ENCODE measurements at regions not wholly inside any gene's neighbourhood (a gene's known extent, or its start where the extent isn't known, plus 50 kb on each side); places are given as distances from the start of the nearest gene placed in this dataset.

GRCh38 chr14:22412926-22413411, 176.1 kb downstream of the DAD1 start:
- DNase-seq, result no peak

- DNase-seq, result no peak
These were observed 177.5 kb downstream of the DAD1 start for GRCh38 chr14:22411398-22412055.

DNA sequence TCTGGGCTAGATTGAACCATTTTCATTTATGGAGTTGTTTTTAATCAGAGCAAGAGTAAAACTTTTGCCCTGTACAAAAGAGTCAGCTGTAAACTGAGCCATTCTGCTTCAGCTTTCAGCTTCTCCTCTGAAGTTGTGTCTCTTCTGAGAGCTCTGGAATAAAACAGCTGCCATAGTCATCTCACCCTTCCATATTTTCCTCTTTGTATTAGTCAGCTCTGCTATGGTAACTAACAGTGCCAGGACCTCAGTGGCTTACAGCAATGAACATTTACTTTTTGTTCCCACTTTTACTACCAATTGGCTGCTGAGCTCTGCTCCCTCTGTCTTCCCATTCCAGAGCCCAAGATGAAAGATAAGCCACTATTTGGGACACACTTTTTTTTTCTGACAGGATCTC, 178.5 kb downstream of the DAD1 start:
- no peak for DNase-seq

GRCh38 chr14:22409006-22409405, 180.0 kb downstream of the DAD1 start:
- DNase-seq, result no peak

- DNase-seq, result no peak
These were observed 180.5 kb downstream of the DAD1 start for GRCh38 chr14:22408547-22408946.

DNA sequence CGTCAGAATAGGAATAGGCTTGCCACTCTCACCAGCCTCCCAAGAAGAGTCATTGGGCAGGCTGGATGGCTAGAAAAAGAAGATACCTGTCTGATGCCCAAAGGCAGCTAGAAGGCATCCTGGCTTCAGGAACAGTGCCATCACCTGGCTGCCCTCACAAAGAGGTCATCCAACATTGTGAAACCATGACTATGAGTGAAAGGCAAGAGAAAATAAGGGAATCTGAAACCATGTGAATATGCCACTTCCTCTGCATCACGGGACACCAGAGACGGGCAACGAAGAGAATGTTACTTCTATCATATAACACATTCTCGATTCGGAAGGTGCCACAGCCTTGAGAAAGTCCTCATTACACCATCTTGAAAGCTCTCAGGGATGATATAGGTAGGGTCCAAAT, 182.0 kb downstream of the DAD1 start:
- no peak for DNase-seq

DNA sequence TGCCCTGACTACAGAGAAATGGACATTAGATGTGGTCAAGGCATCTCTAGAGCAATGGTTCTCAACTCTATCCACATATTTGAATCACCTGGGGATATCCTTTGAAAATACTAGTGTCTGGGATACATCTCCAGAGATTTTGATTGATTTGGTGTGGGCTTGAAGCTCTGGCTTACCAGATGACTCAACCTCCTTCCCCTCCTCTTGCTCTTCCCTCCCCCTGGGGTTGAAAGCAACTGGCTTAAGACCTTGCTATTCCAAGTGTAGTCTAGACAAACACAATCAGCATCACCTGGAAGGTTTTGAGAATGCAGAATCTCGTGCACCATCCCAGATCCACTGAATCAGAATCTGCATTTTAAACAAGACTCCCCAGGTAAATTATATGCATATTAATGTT, 183.8 kb downstream of the DAD1 start:
- no peak for DNase-seq

GRCh38 chr14:22403296-22403695, 185.7 kb downstream of the DAD1 start:
- DNase-seq, result no peak

DNA sequence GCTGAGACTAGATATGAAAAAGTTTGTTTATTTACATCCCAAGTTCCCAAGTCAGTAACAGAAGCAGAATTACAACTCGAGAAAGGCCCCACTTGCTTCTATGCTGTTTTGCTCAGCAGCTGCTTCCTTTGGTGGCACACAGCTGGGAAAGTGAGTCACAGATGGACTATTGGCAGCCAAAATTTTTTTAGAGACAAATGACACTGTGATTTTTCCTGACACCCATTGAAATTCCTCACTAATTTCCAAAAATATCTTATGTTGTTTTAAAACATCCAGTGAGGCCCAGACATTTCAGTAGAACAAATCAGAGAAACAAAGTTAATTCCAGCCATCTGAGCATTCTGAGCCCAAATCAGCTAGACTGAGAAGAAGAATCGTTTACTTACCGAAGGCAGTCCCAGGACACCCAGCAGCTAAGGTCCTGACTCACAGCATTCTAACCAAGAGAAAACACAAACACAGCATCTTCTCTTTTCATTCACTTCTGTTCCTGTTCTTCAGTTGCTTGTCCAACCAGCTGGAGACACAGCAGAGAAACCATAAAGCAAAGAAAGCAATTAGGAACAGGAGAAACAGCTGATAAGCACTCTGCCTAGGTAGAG, 188.3 kb downstream of the DAD1 start:
- DNase-seq, result no peak

DNA sequence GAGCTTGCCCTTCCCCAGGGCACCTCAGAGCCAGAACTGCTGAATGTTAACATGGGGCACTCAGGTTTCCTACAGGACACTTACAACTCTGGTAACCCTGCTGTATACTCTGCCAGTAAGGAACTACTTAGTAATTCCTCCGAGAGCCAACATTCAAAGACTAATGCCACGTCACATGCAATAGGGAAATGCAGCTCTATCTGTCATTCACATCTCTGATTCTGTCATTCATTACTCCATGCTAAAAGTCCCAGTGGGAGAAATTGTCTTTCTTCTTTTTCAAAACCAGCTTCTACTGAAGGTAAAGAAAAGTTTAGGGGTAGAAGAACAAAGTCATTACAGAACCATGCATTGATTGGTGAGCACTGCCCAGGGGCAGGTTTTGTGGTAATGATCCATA, 189.2 kb downstream of the DAD1 start:
- no peak for DNase-seq

DNA sequence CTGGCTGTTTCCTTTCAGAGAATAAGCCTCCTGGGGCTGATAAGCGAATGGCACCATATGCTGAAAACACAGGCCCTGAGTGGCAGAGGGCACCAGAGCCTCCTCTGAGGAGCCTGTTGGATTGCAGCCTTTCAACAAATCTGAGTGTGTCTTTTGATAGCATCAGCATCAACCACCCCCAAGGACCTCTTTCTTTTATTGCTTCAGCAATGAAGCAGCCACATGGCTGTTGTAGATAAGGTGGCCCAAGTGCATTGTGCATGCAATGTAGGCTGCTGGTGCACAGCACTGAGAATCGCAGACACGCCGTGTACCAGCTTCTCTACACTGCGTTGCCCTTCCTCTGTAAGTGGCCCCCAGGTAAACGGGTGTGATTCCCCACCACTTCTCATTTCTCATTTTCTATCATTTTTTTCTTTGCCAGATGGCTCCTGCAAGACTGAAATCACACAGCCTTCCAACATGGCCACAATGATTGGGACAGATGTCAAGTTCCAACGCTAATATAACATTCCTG, 191.7 kb downstream of the DAD1 start:
- DNase-seq, result no peak

- no peak for DNase-seq
These were observed 193.2 kb downstream of the DAD1 start for GRCh38 chr14:22395803-22396202.

DNA sequence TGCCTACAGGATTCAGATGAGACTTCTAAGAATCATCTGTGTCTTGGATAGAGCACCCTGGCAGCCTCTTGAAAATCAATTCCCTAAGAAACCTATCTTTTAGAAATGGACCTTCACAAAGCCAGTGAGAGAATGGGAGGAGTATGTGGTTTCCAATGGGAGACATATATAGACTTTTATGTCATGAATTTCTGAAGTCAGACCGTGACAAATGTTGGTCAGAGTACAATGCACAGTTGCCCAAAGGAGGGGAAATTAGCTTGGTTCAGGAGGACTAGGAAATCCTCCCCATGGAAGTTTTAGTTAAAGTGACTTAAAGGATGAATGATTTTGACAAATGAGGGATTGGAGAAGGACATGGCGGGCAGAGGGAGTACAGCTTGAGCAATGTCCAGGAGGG, 194.4 kb downstream of the DAD1 start:
- no peak for DNase-seq

- no peak for DNase-seq
These were observed 195.2 kb downstream of the DAD1 start for GRCh38 chr14:22393796-22394195.

- DNase-seq, result no peak
These were observed 197.0 kb downstream of the DAD1 start for GRCh38 chr14:22391908-22392565.

GRCh38 chr14:22390824-22391461, 198.1 kb downstream of the DAD1 start:
- no peak for DNase-seq

GRCh38 chr14:22390195-22390594, 198.8 kb downstream of the DAD1 start:
- no peak for DNase-seq

DNA sequence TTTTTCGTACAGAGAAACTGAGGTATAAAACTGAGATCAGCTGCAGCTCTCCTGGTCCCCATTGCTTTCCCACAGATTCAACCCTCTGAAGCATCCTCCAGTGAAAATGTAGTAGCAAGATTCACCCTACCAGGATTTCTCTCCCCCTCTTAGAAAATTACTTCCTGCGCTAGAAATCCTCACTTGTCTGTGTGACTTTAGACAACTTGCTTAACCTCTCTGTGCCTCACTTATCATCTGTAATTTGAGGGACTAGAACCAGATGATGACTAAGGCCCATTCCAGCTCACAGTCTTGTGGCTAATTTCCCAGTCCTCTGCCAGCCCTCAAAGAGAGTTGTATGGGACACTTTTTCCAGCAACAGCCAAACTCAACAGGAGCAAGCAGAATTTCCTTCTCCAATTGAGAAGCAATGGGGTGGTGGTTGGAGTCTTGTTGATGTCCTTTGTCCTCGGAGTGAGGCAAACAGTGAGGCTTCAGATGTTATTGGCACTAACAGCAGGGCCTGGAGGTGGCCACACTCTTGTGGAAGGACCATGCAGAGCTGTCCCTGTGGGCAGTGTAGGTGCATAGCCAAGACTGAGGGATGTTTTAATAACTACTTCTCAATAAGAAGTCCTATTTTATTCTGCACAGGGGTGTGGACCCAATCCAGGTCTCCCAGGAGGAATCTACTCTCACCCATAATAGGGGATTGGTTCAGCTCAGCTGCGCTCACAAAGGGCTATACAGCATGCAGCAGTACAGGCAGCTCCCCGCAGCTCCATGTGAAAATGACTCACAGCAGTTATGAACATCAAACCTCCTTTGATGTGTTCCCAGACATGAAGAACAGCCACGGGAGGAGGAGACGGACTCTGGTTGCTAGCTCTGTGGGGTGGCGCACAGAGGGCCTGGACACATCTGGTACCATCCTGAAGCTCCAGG, 200.1 kb downstream of the DAD1 start:
- no peak for DNase-seq

DNA sequence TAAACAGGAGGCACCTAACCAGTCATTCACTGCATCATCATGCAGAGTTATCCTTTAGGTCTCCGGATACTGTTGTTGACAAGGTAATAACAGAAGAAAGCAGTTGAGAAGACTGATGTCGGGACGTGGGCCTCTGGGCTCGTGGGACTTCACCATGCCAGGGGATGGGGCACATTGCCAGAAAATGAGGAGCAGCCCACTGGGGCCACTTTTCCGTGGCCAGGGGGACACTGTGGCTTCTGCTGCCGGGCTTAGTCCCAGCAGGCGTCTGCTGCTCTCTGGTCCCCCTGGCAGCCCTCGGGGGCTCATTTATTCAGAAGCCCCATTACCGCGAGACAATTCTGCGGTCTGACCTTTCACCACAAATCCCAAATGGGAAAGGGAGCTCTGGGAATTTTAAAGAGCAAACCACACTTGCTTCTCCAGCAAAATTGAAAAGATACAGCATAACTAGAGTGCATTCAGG, 201.2 kb downstream of the DAD1 start:
- DNase-seq, result no peak

DNA sequence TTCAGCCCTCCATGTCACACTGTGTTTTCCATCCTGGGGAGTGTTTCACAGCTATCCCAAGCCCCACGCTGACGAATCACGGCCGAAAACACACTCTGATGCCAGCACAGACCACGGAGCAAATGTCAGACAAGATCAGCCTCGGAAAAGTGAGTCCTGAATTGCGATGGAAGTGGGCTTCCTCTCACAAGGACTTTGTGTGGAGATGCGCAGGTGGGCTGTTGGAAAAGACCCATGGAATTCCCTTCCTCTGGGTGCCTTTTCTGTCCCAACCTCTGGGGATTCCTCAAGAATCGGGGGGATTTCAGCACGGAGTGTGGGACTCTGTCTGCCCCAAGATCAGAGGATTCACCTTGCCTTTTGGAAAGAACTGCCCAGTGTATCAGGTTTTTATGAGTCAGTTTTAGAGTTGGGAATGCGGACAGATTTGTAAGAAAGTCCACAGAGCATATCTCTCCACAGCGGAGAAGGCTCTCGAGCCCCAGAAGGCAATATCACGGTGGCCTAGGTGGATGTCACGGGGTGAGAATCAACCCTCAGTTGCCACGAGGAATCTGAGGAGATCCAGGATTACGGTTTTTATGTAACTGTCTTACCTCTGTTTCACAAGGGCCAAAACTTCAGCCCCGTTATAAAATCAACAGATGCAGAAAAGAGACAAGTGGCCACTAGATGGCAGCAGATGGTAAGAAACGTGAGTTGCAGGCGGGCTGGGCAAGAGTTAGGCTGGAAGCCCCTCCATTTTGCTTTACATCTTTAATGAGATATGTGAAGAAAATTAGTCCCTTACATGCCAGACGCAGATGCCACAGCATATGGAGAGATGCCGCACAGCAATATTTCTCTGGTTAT, 201.9 kb downstream of the DAD1 start:
- no peak for DNase-seq

GRCh38 chr14:22384974-22385526, 204.0 kb downstream of the DAD1 start:
- no peak for DNase-seq

Measured in stimulated activated CD4-positive, alpha-beta T cell treated with anti-CD3 and anti-CD28 coated beads, Interleukin-4, amount 100 ng/mL, for 24 hours (primary cell).